ENCODE measurements at regions not wholly inside any gene's neighbourhood (a gene's known extent, or its start where the extent isn't known, plus 50 kb on each side); places are given as distances from the start of the nearest gene placed in this dataset.
"Not testable (repeated sequence)": the region's sequence is repeated elsewhere in the genome, so short reads cannot be mapped to it uniquely, and the experiment has no call there.

DNA sequence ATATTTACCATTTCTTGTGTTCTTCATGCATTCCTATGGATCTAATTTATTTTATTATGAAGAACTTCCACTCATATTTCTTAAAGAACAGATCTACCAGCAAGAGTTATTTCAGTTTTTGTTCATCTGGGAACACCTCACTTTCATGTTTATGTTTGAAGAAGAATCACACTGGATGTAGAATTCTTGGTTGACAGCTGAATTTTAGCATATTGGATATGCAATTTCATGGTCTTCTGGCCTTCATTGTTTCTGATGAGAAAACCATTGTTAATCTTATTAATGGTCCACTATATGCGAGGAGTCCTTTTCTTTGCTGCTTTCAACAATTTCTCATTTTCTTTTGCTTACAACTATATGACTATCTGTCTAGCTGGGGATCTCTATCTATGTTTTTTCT, 189.2 kb downstream of the UXS1 start:
- no peak for DNase-seq

DNA sequence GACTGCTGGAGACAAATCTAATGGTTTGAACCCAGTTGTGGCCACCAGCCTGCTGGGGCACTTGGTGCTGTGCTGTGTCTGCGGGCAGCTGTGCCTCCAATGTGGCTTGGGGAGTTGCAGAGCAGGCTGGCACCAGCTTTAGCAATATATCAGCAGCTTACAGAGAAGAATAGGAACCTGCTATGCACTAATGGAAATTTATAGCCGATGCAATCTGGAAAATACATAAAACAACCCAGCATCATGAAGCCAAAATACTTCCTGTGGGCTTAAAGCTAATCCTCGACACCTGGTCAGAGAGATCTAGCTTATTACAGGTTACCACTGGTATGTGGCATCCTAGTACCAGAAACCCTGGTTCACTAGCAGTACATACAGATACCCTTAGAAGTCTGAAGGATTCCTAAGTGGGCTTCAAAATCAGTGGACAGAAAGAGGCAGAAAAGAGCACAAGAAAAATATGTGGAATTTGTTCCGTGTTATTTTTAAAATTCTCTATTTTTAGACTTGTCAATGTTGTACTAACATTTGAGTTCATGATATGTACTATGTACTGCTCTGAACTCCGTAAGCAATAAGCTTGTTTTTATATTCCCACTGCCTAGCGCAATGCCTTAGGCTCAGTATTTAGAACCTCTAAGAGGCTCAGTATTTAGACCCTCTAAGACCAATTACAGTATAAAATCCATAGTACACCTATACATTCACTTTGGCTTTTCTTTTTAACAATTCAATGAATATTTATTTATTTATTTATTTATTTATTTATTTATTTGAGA, 194.7 kb downstream of the UXS1 start:
- no peak for DNase-seq

DNA sequence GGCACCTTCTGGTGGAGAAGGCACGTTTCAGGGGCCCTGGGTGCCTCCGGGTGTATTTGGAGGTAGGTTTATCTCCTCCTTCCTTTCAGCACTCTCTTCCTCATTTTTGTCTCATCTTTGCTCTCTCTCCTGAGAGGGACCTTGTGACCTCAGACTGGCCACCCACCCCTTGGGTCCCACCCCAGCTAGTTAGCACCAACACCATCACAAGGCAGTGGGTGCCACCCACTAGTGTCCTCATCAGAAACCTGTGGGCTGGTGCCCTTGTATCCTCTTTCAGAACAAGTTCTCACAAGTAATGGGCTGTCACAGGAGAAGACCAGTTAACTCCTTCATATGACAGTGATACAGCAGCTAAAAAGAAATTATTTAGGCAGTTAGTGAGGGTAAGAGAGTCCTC, 196.4 kb downstream of the UXS1 start:
- no peak for DNase-seq

DNA sequence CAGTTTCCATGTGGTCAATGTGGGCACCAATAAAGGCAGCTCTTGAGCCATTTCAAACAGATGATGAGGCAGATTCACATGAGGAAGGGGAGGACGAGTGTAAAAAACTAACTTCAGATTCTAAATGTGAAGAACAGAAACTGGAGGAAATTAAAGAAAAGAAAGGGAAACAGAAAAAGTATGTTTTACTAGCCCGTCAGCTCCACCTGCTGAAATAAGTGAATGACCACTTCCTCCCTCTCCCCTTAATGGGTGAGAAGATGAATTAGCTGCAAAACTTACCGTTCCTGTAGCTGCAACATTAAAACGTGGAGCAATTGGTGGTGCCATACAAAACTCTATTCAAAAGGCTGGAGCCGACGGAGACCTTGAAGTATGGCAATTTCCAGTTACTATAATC, 203.5 kb downstream of the UXS1 start:
- DNase-seq = no peak

DNA sequence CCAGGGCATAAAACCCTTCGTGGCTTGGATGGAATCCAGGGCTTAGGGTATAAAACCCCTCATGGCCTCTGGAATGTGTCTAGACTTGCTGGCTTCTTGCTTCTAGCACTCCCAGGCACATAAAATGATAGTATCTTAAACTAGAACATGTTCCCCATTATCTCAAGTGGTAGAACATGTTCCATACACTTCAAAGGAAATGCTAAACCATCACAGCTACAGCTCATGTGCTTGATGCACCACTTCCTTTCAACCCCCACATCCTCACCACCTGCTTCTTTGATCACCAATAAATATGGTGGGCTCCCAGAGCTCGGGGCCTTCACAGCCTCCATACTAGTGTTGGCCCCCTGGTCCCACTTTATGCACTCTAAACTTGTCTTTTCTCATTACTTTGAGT, 204.3 kb downstream of the UXS1 start:
- not testable (repeated sequence) for DNase-seq

DNA sequence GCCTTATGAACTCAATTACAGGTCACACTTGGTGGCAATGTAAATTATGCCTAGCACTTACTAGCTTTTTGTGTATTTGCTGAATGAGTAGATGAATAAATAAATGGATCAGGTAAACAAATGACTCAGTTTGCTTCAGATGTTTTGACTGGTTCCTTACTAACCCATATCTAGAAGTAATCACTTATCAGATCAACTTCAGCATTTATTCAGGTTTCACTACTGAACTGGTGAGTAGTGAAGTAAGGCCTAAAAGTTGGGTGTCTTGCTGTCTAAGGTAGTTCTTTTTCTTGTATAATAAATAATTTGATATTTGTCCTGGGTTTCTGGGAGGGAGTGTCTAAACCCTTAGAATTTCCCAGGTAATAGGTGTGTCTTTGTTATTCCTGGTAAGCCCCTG, 205.0 kb downstream of the UXS1 start:
- DNase-seq = no peak

DNA sequence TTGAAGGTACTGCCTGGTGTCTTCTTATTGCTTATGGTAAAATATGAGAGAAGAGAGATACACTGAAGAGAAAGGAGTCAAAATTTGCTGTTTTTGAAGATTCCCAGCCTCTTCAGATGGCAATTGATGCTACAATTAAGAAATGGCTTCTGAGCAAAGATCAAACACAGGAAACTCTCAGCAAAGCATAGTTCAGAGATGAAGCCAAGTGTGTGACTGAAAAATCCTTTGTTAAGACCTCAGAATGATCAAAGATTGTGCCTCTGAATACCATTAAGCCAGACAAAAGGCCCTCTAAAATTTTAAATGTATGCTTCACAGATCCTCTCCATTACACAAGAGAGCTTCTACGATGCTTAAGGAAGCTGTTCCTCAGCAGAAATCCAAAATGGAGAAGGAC, 216.3 kb downstream of the UXS1 start:
- DNase-seq = no peak

DNA sequence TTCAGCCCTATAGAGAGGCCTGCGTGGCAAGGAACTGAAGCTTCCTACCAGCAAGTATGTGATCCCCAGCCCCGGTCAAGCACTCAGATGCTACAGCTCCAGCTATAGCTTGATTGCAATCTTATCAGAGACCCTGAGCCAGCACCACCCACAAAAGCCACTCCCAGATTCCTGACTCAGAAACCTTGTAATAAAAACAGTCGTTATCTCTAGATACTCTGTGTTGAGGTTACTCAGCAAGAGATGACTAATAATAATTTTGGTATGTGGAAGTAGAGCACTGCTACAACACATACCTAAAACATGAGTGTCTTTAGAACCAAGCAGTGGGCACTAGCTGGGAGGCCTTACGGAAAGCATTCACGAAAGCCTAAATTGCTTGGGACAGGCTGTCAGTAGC, 216.9 kb downstream of the UXS1 start:
- DNase-seq = no peak

DNA sequence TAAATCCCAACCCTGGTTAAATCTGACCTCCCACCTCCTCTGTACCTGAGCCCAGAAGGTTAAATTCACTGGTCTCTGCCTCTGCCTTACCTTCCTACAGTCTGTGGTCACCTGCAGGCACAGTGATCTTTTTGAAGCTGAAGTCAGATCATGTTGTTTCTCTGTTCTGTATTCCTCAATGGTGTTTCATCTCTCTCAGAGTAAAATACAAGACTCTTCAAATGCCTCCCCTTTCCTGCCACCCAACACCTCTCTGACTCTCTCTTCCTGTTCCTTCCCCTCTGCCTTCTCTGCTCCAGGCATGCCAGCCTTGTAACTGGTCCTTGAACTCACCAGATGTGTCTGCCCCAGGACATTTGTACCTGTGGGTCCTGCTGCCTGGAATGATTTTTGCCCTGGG, 219.3 kb downstream of the UXS1 start:
- DNase-seq = no peak

DNA sequence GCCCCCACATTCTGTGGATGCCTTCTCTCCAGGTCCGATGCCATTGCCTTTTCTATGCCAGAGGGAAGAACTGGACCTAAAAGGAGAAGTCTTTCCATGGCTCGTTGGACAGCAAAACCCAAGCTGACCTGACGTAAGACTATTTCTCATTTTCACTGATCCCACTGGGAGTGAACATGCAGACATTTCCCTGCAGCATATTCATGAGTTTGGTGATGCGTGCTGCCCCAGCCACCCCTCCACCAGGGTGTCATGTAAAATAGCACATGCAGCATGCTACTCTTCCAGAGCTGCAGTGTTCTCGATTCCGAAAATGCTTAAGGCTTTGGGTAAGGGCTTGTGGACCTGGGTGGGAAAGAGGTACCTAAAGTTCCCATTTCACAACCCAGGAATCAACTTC, 221.2 kb downstream of the UXS1 start:
- DNase-seq = no peak

DNA sequence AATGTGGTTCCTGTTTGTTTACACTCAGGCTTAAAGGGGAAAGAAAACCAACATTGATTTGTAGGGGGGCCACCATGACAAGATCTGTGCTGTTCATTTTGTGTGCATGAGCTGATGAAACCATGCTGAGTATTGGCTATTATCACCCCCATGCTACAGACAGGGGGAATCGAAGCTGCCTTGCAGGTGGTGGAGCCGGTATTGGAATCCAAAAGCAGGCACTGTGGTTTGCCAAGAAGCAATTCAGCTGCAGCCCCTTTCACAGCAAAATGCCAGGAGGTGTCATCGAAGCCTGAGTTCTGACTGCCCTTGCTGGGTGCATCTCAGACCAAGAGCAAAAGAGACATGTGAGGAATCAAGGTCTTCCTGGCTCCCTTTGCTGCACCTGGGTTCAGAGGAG, 221.9 kb downstream of the UXS1 start:
- no peak for DNase-seq

DNA sequence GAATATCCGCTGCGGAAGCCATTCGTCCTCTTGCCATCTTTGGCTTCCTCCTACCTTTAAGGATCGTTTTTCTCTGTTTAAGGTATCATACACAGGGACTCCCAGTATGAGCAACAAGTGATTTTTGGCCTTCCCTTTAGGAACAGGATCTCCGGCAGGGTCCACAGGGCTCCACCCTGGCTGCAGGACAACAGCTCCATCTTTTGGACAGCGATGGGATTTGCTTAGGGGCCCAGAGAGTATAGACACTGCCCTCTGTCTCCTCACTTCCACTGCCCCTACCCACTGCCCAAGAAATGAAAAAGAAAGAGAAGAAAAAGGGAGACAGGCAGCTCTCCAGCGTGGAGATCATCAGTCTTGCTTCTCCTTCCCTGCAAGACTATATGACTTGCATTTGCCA, 224.5 kb downstream of the UXS1 start:
- DNase-seq = no peak

DNA sequence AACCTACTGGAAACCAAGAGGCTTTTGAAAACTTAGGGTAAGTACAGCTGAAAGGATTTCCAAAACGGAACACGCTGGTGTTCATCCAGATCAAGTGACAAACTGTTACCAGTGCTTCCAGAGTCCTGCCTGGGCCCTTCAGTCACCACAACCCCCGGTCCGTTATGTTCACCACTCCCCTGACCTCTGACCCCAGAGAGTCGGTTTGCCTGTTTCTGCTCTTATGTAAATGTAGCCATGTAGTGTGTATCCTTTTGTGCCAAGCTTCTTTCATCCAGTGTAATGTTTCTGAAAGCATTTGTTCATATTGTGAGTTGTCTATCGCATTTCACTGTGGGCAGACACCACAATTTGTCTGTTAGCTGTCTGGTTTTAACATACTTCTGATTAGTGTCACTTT, 217.5 kb downstream of the NCK2 start:
- DNase-seq = no peak

DNA sequence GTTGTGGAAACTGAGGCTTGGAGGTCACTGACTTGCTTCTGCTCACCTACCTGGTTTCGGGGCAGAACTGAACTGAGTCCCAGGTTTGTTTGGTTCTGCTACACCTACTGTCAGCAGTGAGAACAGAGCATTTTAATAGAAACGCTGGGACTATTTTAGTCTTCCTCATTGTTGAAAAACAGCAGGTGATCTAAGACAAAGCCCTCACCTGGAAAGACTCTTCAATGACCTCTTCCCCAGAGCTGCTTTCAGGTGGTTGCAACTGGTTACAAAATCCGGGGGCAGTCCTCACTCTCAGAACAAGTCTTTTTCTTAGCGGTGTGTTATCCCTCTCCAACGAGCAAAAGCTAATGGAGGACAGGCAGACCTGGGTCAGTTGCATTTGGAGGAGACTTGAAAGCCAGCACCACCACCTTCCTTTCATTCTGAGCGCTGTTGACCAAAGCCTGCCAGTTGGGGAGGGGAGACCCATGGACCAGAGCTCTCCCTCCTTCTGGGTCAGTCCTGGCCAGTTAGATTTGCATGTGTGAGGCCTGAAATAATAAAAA, 217.0 kb downstream of the NCK2 start:
- DNase-seq = peak; percentile 40

DNA sequence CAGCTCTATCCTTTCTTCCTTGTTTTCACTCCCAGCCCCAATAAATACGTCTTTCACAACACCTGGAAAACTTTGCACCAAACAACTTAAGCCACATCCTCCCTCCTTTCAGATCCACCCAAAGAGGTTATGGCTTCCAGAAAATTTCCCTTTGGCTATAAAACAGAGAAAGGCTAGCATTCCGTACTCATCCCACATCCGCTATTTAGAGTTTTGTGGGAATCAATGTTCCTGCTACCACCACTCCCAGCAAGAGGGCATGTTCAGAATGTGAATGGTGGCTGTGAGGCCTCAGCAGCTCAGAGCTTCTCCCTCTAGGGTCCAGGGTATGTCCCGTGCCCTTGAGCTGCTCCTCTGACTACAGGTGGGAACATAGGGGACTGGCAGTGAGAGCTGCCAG, 214.6 kb downstream of the NCK2 start:
- no peak for DNase-seq

DNA sequence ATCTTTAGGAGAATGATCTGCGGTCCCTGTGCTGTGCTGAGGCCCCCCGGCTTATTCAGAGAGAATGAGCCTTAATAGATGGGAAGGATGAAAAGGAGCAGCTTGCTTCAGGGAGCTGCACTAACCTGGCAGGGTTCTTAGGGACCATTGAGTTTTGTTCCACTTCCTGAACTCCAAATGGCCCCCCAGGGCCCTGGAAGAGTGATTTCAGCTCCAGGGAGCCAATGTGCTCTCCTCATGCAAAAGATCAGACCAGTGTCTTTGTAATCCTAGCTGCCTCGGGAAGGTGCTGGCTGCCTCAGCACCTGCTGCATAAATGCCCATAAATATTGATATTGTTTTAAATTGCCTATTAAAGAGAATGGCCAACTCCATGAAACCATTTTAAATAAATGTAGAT, 210.2 kb downstream of the NCK2 start:
- DNase-seq = no peak

DNA sequence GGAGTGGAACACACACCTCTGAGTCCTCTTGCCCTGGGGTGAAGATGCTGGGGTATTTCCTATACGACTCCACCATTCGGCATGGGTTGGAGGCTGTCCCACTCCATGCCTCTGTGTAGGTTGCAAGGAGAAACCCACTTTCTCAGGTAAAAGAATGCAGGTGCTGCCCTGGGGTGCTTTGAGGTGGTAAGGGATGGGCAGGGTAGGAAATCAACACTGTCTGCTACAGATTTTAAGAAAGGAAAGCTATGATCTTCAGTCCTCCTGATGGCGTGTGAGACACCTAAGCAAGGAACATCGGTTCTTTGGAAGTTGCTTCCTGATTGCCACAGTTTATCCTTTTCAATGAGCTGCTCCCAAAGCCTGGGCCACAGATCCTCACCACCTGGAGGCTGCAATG, 209.2 kb downstream of the NCK2 start:
- no peak for DNase-seq

DNA sequence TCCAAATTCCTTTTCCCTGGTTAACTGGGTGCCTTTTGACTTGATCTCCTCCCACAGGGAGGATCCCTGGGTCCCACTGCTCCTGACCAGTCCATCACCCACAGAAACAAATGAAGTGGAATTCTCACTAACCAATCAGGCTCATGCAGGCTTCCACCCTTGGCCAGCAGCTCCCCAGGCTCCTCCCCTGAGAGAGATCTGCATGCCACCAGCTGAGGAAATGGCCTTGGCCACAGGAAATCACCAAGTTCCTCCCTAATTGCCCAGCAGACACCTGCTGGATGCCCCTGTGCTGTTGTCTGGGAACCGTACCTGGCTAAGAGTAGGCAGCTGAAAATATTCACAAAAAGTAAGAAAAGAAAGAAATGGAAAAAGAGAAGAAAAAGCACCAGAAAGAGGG, 207.4 kb downstream of the NCK2 start:
- no peak for DNase-seq

DNA sequence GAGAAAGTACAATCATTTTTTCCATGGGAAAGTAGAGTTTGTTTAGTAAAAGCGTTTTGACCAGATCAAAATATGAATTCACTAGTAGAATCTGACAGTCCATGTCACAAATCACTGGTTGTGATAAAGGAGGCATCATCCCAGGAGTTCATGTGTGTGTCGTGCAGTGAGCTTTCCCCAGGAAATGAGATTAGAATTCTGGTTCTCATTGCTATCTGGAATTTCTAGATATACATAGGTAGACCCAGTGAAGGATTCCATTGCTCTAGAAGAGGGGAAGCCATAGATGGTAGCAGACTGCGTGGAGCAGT, 206.6 kb downstream of the NCK2 start:
- DNase-seq = no peak

DNA sequence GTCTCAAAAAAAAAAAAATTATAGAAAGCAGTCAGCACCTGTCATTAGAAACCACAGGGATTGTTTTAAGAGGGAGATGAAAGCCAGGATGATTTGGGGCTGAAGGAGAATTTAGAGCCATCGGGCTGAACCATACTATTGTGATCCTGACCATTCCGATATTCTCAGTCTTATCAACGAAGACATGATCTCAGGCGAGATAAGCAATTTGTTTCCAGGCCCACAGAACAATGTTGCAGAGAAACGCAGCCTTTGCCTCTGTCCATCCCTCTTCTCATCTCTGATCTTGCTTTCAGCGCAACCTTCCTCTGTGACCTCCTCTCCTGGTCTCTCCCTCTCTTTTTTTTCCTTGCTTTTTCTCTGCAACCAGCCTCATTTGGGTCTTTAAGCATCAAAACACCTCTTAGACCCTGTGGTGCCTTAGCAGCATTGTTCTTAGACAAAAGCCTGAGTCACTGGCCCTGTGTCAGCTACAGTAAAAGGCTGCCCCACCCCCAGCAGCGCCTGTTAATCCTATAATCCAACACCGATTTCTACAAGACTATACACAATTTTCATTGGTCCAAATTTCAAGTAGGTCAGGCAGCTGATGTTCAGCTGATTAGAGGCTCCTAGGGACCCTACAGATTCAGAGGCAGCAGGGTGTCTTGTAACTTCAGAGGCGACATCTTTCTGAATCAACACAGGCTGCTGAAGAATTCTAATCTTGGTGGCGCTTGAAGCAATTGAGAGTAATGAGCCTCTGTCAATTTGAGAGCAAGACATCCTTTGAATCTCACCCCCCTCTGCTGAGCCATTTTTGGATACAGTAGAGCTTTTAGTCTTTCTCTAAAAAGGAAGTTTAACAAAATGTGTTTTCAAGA, 206.0 kb downstream of the NCK2 start:
- no peak for DNase-seq

DNA sequence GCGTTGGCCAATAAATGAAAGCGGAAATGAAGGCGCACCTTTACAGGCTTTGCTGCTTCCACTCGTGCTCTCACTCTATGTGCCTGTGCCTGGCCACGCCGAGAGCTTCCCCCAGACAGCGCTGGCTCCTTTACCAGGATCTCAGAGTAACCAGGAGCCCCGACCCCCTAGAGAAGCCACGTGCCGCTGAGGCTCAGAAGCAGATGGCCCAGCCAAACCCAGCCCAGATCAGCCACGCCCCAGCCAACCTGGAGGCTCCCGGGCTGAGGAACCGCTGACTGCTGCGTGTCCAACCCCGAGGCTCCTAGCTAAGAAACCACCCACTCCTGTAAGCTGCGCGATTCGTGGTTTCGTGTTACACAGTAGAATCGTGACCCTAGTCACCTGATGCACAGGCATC, 199.3 kb downstream of the NCK2 start:
- DNase-seq = no peak

Measured in NCI-H2029 treated with DMSO at 0.1 percent for 48 hours (cell line).